Liver (tissue), 3 donors: ENCODE measurements at regions not wholly inside any gene's neighbourhood (a gene's known extent, or its start where the extent isn't known, plus 50 kb on each side); places are given as distances from the start of the nearest gene placed in this dataset.

ENCODE experiments used
- CTCF ChIP-seq: fragments of 150-350 bp; IDR thresholded peaks from 2 replicates; pipeline ENCODE4 v1.5.1; 2017; ENCODE audit warnings: improper control_type of control experiment, low read depth, low read length; ENCODE audit not compliant: missing input control
- RAD21 ChIP-seq, 2 donors: IDR thresholded peaks; 2 replicates each; pipeline ENCODE4 v1.6.1; 2016; ENCODE audit warnings: antibody characterized with exemption in 2 of 2, mild to moderate bottlenecking in 2 of 2
- TF ChIP-seq, protein P1 (sequence below): IDR thresholded peaks from 2 replicates; pipeline ENCODE4 v1.6.1; 2016; ENCODE audit warnings: antibody characterized with exemption
- TF ChIP-seq, protein P2 (sequence below): IDR thresholded peaks from 2 replicates; pipeline ENCODE4 v1.6.1; 2016; ENCODE audit warnings: antibody characterized with exemption, mild to moderate bottlenecking
- donor health status: healthy.
- donor health status: healthy.

GRCh38 chr2:53067056-53067455 is 700.5 kb upstream of the CHAC2 start:
- no peak for TF ChIP-seq CTCF
- TF ChIP-seq, protein P1, sequence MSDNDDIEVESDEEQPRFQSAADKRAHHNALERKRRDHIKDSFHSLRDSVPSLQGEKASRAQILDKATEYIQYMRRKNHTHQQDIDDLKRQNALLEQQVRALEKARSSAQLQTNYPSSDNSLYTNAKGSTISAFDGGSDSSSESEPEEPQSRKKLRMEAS: no peak
- TF ChIP-seq, protein P2, sequence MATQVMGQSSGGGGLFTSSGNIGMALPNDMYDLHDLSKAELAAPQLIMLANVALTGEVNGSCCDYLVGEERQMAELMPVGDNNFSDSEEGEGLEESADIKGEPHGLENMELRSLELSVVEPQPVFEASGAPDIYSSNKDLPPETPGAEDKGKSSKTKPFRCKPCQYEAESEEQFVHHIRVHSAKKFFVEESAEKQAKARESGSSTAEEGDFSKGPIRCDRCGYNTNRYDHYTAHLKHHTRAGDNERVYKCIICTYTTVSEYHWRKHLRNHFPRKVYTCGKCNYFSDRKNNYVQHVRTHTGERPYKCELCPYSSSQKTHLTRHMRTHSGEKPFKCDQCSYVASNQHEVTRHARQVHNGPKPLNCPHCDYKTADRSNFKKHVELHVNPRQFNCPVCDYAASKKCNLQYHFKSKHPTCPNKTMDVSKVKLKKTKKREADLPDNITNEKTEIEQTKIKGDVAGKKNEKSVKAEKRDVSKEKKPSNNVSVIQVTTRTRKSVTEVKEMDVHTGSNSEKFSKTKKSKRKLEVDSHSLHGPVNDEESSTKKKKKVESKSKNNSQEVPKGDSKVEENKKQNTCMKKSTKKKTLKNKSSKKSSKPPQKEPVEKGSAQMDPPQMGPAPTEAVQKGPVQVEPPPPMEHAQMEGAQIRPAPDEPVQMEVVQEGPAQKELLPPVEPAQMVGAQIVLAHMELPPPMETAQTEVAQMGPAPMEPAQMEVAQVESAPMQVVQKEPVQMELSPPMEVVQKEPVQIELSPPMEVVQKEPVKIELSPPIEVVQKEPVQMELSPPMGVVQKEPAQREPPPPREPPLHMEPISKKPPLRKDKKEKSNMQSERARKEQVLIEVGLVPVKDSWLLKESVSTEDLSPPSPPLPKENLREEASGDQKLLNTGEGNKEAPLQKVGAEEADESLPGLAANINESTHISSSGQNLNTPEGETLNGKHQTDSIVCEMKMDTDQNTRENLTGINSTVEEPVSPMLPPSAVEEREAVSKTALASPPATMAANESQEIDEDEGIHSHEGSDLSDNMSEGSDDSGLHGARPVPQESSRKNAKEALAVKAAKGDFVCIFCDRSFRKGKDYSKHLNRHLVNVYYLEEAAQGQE: no peak
- TF ChIP-seq RAD21 (IDR thresholded peaks at IDR 0.05): no peak
